Fibroblast of lung (primary cell): ENCODE measurements at regions not wholly inside any gene's neighbourhood (a gene's known extent, or its start where the extent isn't known, plus 50 kb on each side); places are given as distances from the start of the nearest gene placed in this dataset.
"Not testable (repeated sequence)": the region's sequence is repeated elsewhere in the genome, so short reads cannot be mapped to it uniquely, and the experiment has no call there.

Source experiments
- DNase-seq, 2 donors: peaks; one replicate each; pipeline versions ENCODE4 v3.0.0 to v3.0.0-alpha.2; 2010; ENCODE audit warnings: low read depth in 2 of 2
- H2AFZ ChIP-seq: 2 replicates; pipeline ENCODE4 v1.5.1; 2012; ENCODE audit warnings: low read length, control low read depth, inconsistent platforms
- H3K27ac ChIP-seq: 2 replicates; pipeline ENCODE4 v1.5.1; 2011; ENCODE audit warnings: low read length, control low read depth; ENCODE audit not compliant: insufficient read depth
- H3K27me3 ChIP-seq: 2 replicates; pipeline ENCODE4 v1.5.1; 2011; ENCODE audit warnings: mild to moderate bottlenecking, low read length; ENCODE audit not compliant: control insufficient read depth, insufficient read depth
- H3K36me3 ChIP-seq: 2 replicates; pipeline ENCODE4 v1.5.1; 2011; ENCODE audit warnings: low read length; ENCODE audit not compliant: control insufficient read depth, insufficient read depth
- H3K4me1 ChIP-seq: 2 replicates; pipeline ENCODE4 v1.5.1; 2011; ENCODE audit warnings: low read length; ENCODE audit not compliant: control insufficient read depth, insufficient read depth; ENCODE audit errors: extremely low read depth
- H3K4me2 ChIP-seq: 2 replicates; pipeline ENCODE4 v1.5.1; 2011; ENCODE audit warnings: low read length, control low read depth; ENCODE audit not compliant: insufficient read depth; ENCODE audit errors: extremely low read depth
- H3K4me3 ChIP-seq, 4 experiments: fragments of 200-600 bp in 1 of 4; sonication (generic) in 1 of 4; replicated peaks in 1 of 4; 2 replicates each; pipeline ENCODE4 v1.5.1; 2011 to 2016; ENCODE audit warnings: low read length in 4 of 4, low read depth in 3 of 4, mild to moderate bottlenecking in 3 of 4, control low read depth in 2 of 4, inconsistent platforms in 1 of 4, mixed read lengths in 1 of 4; ENCODE audit not compliant: insufficient read depth in 1 of 4; ENCODE audit errors: control extremely low read depth in 1 of 4
- H3K79me2 ChIP-seq: 2 replicates; pipeline ENCODE4 v1.5.1; 2012; ENCODE audit warnings: mild to moderate bottlenecking, low read length, inconsistent platforms; ENCODE audit not compliant: control insufficient read depth, insufficient read depth
- H3K9ac ChIP-seq: 2 replicates; pipeline ENCODE4 v1.5.1; 2011; ENCODE audit warnings: mild to moderate bottlenecking, low read length, control low read depth; ENCODE audit not compliant: insufficient read depth
- H3K9me3 ChIP-seq: 2 replicates; pipeline ENCODE4 v1.5.1; 2012; ENCODE audit warnings: low read depth, low read length; ENCODE audit not compliant: control insufficient read depth, insufficient read depth
- H4K20me1 ChIP-seq: 2 replicates; pipeline ENCODE4 v1.5.1; 2011; ENCODE audit warnings: low read length; ENCODE audit not compliant: control insufficient read depth, insufficient read depth; ENCODE audit errors: extremely low read depth
- CTCF ChIP-seq, 2 donors: IDR thresholded peaks in 1 of 2; conservative IDR thresholded peaks in 1 of 2; 1 replicate in 1 of 2; 2 replicates in 1 of 2; pipeline ENCODE4 v1.5.1; 2011 to 2012; ENCODE audit warnings: low read length in 2 of 2, control low read depth in 1 of 2, inconsistent platforms in 1 of 2, low read depth in 1 of 2, mild to moderate bottlenecking in 1 of 2
- EZH2 ChIP-seq: IDR thresholded peaks from 2 replicates; pipeline ENCODE4 v1.5.1; 2012; ENCODE audit warnings: low read length, control low read depth, mild to moderate bottlenecking; ENCODE audit errors: missing control alignments

- H3K36me3 ChIP-seq: no peaks in the 10 kb centered on the region
- no peaks in the 10 kb centered on the region for H3K79me2 ChIP-seq
- H3K9ac ChIP-seq: no peak overlapping the region
- TF ChIP-seq EZH2: no peak
- TF ChIP-seq CTCF (conservative IDR thresholded peaks at IDR 0.05 in 1 of 2, IDR thresholded peaks at IDR 0.05 in 1 of 2; ENCODE audit: low read depth in 1 of 2, low read length in 2 of 2): no peak
- H4K20me1 ChIP-seq: no peaks in the 10 kb centered on the region
- no peak overlapping the region for H3K27ac ChIP-seq
- no peak for DNase-seq
- no peaks in the 10 kb centered on the region for H3K4me1 ChIP-seq
- no peak overlapping the region for H3K4me2 ChIP-seq
- H3K4me3 ChIP-seq: no peak overlapping the region
- H3K27me3 ChIP-seq: no peaks in the 10 kb centered on the region
- no peaks in the 10 kb centered on the region for H3K9me3 ChIP-seq
- H2AFZ ChIP-seq: no peak overlapping the region
Measured at GRCh38 chr9:3646226-3646625, 120.4 kb upstream of the RFX3 start.

GRCh38 chr9:3642075-3642474 lies 116.3 kb upstream of the RFX3 start:
- H2AFZ ChIP-seq, H3K36me3 ChIP-seq, H4K20me1 ChIP-seq, H3K79me2 ChIP-seq, DNase-seq, H3K4me3 ChIP-seq, H3K9ac ChIP-seq, H3K4me1 ChIP-seq, H3K9me3 ChIP-seq, H3K4me2 ChIP-seq, H3K27me3 ChIP-seq, H3K27ac ChIP-seq: not testable (repeated sequence)

- H4K20me1 ChIP-seq: no peaks in the 10 kb centered on the region
- TF ChIP-seq EZH2 (no peak), CTCF (conservative IDR thresholded peaks at IDR 0.05 in 1 of 2, IDR thresholded peaks at IDR 0.05 in 1 of 2; ENCODE audit: low read depth in 1 of 2, low read length in 2 of 2) (no peak)
- H3K36me3 ChIP-seq: no peaks in the 10 kb centered on the region
- H3K27me3 ChIP-seq: no peaks in the 10 kb centered on the region
- H3K27ac ChIP-seq: no peak overlapping the region
- H3K4me2 ChIP-seq: no peak overlapping the region
- no peak overlapping the region for H3K4me3 ChIP-seq
- DNase-seq: no peak
- H3K9ac ChIP-seq: no peak overlapping the region
- H3K9me3 ChIP-seq: no peaks in the 10 kb centered on the region
- H3K79me2 ChIP-seq: no peaks in the 10 kb centered on the region
- H2AFZ ChIP-seq: no peak overlapping the region
- no peaks in the 10 kb centered on the region for H3K4me1 ChIP-seq
Measured at GRCh38 chr9:3629495-3629894, 103.7 kb upstream of the RFX3 start.

GRCh38 chr9:3628239-3628638 lies 102.4 kb upstream of the RFX3 start:
- no peak overlapping the region for H3K9ac ChIP-seq
- no peak overlapping the region for H3K27ac ChIP-seq
- TF ChIP-seq CTCF (conservative IDR thresholded peaks at IDR 0.05 in 1 of 2, IDR thresholded peaks at IDR 0.05 in 1 of 2; ENCODE audit: low read depth in 1 of 2, low read length in 2 of 2): no peak
- no peak for TF ChIP-seq EZH2
- H4K20me1 ChIP-seq: no peaks in the 10 kb centered on the region
- no peak for DNase-seq
- no peaks in the 10 kb centered on the region for H3K27me3 ChIP-seq
- H3K4me1 ChIP-seq: no peaks in the 10 kb centered on the region
- H3K9me3 ChIP-seq: no peaks in the 10 kb centered on the region
- H3K36me3 ChIP-seq: no peaks in the 10 kb centered on the region
- H2AFZ ChIP-seq: no peak overlapping the region
- H3K79me2 ChIP-seq: no peaks in the 10 kb centered on the region
- H3K4me3 ChIP-seq: no peak overlapping the region
- H3K4me2 ChIP-seq: no peak overlapping the region
